Upper lobe of left lung (tissue), 6 donors: ENCODE measurements at regions not wholly inside any gene's neighbourhood (a gene's known extent, or its start where the extent isn't known, plus 50 kb on each side); places are given as distances from the start of the nearest gene placed in this dataset.
"Not testable (repeated sequence)": the region's sequence is repeated elsewhere in the genome, so short reads cannot be mapped to it uniquely, and the experiment has no call there.

Experiments
- ATAC-seq, 2 donors: fragments of 200-7000 bp; cut with Tn5 transposase; one replicate each; pipeline ENCODE4 v1.9.1; 2022; ENCODE audit warnings: mild to moderate bottlenecking in 2 of 2, moderate library complexity in 2 of 2; ENCODE audit not compliant: low FRiP score in 2 of 2
- DNase-seq, 2 donors: peaks; one replicate each; pipeline ENCODE4 v3.0.0-alpha.2; 2019 to 2020
- H3K27ac ChIP-seq, 4 donors: fragments of 200-600 bp; sonication (generic); one replicate each; pipeline ENCODE4 v1.5.1; 2016 to 2019
- H3K27me3 ChIP-seq, 4 donors: fragments of 200-600 bp; sonication (generic); one replicate each; pipeline ENCODE4 v1.5.1; 2017 to 2019
- H3K36me3 ChIP-seq, 4 donors: fragments of 200-600 bp; sonication (generic); one replicate each; pipeline ENCODE4 v1.5.1; 2016 to 2019
- H3K4me1 ChIP-seq, 4 donors: fragments of 200-600 bp; sonication (generic); one replicate each; pipeline ENCODE4 v1.5.1; 2018 to 2019
- H3K4me3 ChIP-seq, 4 donors: fragments of 200-600 bp; sonication (generic); one replicate each; pipeline ENCODE4 v1.5.1; 2017 to 2019; ENCODE audit warnings: mild to moderate bottlenecking in 2 of 4, moderate library complexity in 1 of 4
- H3K9me3 ChIP-seq, 4 donors: fragments of 200-600 bp; sonication (generic); one replicate each; pipeline ENCODE4 v1.5.1; 2018 to 2019
- CTCF ChIP-seq, 6 experiments: fragments of 450-650 bp in 4 of 6; fragments of 200-600 bp in 2 of 6; sonication (generic) in 2 of 6; IDR thresholded peaks; one replicate each; pipeline ENCODE4 v1.5.1; 2016 to 2019; ENCODE audit warnings: antibody characterized with exemption in 6 of 6
- EP300 ChIP-seq, 4 donors: sonication (generic); formaldehyde crosslinking; IDR thresholded peaks; one replicate each; pipeline ENCODE4 v1.5.1; 2017; ENCODE audit warnings: antibody characterized with exemption in 4 of 4, control low read depth in 2 of 4
- POLR2A ChIP-seq, 4 donors: fragments of 450-650 bp; IDR thresholded peaks; one replicate each; pipeline ENCODE4 v1.5.1; 2016 to 2017; ENCODE audit warnings: antibody characterized with exemption in 4 of 4, mild to moderate bottlenecking in 2 of 4
- POLR2AphosphoS5 ChIP-seq, 2 donors: sonication (generic); formaldehyde crosslinking; IDR thresholded peaks; one replicate each; pipeline ENCODE4 v1.5.1; 2017; ENCODE audit warnings: antibody characterized with exemption in 2 of 2
- WGBS, 2 donors: methylation state at CpG; one replicate each; pipeline ENCODE4 v1.1.5; 2017 to 2018; 5-methylcytosine and 5-hydroxymethylcytosine counted together
- donor health status: DM: no; HTN: no; CAD: no; lungs with moderate emphysema.
- donor health status: DM: no; HTN: yes; CAD: no; lungs with severe emphysema.

- no peaks in the 10 kb centered on the region for H3K27me3 ChIP-seq
- no peak for ATAC-seq
These were observed 258.1 kb upstream of the AGTR2 start for GRCh38 chrX:115912372-115912897.

GRCh38 chrX:115913575-115913974 is 257.0 kb upstream of the AGTR2 start:
- H3K4me3 ChIP-seq, result no peak overlapping the region
- no peak for DNase-seq
- no peak for ATAC-seq
- H3K27ac ChIP-seq, result no peak overlapping the region
- no peaks in the 10 kb centered on the region for H3K4me1 ChIP-seq
- H3K9me3 ChIP-seq, result peaks cover 0 to 30% (median 0%) of the 10 kb centered on the region in 4 donors
- no peaks in the 10 kb centered on the region for H3K27me3 ChIP-seq
- H3K36me3 ChIP-seq, result no peaks in the 10 kb centered on the region
- TF ChIP-seq EP300 (IDR thresholded peaks at IDR 0.05) (no peak), CTCF (IDR thresholded peaks at IDR 0.05) (no peak), POLR2A (IDR thresholded peaks at IDR 0.05) (no peak), POLR2AphosphoS5 (IDR thresholded peaks at IDR 0.05) (no peak)

More at GRCh38 chrX:115912372-115912897, 258.1 kb upstream of the AGTR2 start:
- Histone ChIP-seq H3K4me3 (no peak overlapping the region), H3K27ac (no peak overlapping the region), H3K9me3 (peaks cover 0 to 21% (median 0%) of the 10 kb centered on the region in 4 donors), H3K36me3 (no peaks in the 10 kb centered on the region), H3K4me1 (no peaks in the 10 kb centered on the region)
- 75% methylated on average over 2 of the region's 2 CpGs; no CpG with 5 or more reads in 1 of the 2 donors for WGBS, 2 donors
- no peak for TF ChIP-seq POLR2A (IDR thresholded peaks at IDR 0.05)
- no peak for TF ChIP-seq POLR2AphosphoS5 (IDR thresholded peaks at IDR 0.05)
- TF ChIP-seq CTCF (IDR thresholded peaks at IDR 0.05), result no peak
- TF ChIP-seq EP300 (IDR thresholded peaks at IDR 0.05), result no peak
- DNase-seq, result no peak

- DNase-seq, H3K4me3 ChIP-seq, H3K36me3 ChIP-seq, H3K27ac ChIP-seq, H3K4me1 ChIP-seq, ATAC-seq, H3K27me3 ChIP-seq: not testable (repeated sequence)
- H3K9me3 ChIP-seq, result peaks cover 0 to 37% (median 0%) of the 10 kb centered on the region in 4 donors
- WGBS, 2 donors, result 79 to 93% methylated on average over 2 to 3 of the region's 3 CpGs
These were observed 254.9 kb upstream of the AGTR2 start for GRCh38 chrX:115915625-115916024.

- 75 to 100% methylated on average over 1 of the region's 1 CpG for WGBS, 2 donors
- TF ChIP-seq POLR2AphosphoS5 (IDR thresholded peaks at IDR 0.05) (no peak), CTCF (IDR thresholded peaks at IDR 0.05) (no peak), POLR2A (IDR thresholded peaks at IDR 0.05) (no peak), EP300 (IDR thresholded peaks at IDR 0.05) (no peak)
- Histone ChIP-seq H3K27ac (no peak overlapping the region), H3K4me3 (no peak overlapping the region), H3K27me3 (no peaks in the 10 kb centered on the region), H3K36me3 (no peaks in the 10 kb centered on the region), H3K9me3 (peaks cover 0 to 50% (median 8%) of the 10 kb centered on the region in 4 donors), H3K4me1 (no peaks in the 10 kb centered on the region)
- no peak for DNase-seq
- no peak for ATAC-seq
These were observed 241.1 kb upstream of the AGTR2 start for GRCh38 chrX:115929480-115929879.

- H3K9me3 ChIP-seq, result peaks cover 0 to 10% (median 3%) of the 10 kb centered on the region in 4 donors
- H3K4me3 ChIP-seq, result no peak overlapping the region
- TF ChIP-seq POLR2AphosphoS5 (IDR thresholded peaks at IDR 0.05) (no peak), CTCF (IDR thresholded peaks at IDR 0.05) (no peak), POLR2A (IDR thresholded peaks at IDR 0.05) (no peak), EP300 (IDR thresholded peaks at IDR 0.05) (no peak)
- H3K36me3 ChIP-seq, result no peaks in the 10 kb centered on the region
- ATAC-seq, result no peak
- no peak overlapping the region for H3K27ac ChIP-seq
- no peaks in the 10 kb centered on the region for H3K27me3 ChIP-seq
- H3K4me1 ChIP-seq, result peaks cover 0 to 5% (median 2%) of the 10 kb centered on the region in 4 donors
- DNase-seq, result no peak
- WGBS, 2 donors, result 57 to 84% methylated on average over 5 of the region's 5 CpGs
These were observed 234.5 kb upstream of the AGTR2 start for GRCh38 chrX:115936008-115936407.
